Liver (tissue), 8 donors: ENCODE measurements at regions not wholly inside any gene's neighbourhood (a gene's known extent, or its start where the extent isn't known, plus 50 kb on each side); places are given as distances from the start of the nearest gene placed in this dataset.

Source experiments
- DNase-seq: peaks from one replicate; pipeline ENCODE4 v3.0.0-alpha.2; 2017; ENCODE audit warnings: low spot score
- H3K27ac ChIP-seq, 2 donors: one replicate each; pipeline ENCODE4 v1.7.0; 2013; ENCODE audit warnings: inconsistent platforms in 2 of 2, low read length in 2 of 2, control low read depth in 1 of 2, low read depth in 1 of 2, mild to moderate bottlenecking in 1 of 2
- H3K27me3 ChIP-seq, 4 donors: one replicate each; pipeline versions ENCODE4 v1.6.1 to v1.7.0; 2013; ENCODE audit warnings: low read length in 3 of 4, inconsistent platforms in 1 of 4, mild to moderate bottlenecking in 1 of 4, moderate library complexity in 1 of 4; ENCODE audit not compliant: control insufficient read depth in 4 of 4, insufficient read depth in 4 of 4
- H3K36me3 ChIP-seq, 4 donors: one replicate each; pipeline versions ENCODE4 v1.6.1 to v1.7.0; 2013; ENCODE audit warnings: low read length in 3 of 4, mild to moderate bottlenecking in 3 of 4, low read depth in 1 of 4, moderate library complexity in 1 of 4; ENCODE audit not compliant: control insufficient read depth in 4 of 4, insufficient read depth in 3 of 4
- H3K4me1 ChIP-seq, 4 donors: one replicate each; pipeline versions ENCODE4 v1.6.1 to v1.7.0; 2013; ENCODE audit warnings: low read length in 3 of 4, mild to moderate bottlenecking in 3 of 4, moderate library complexity in 1 of 4; ENCODE audit not compliant: control insufficient read depth in 4 of 4, insufficient read depth in 4 of 4
- H3K4me3 ChIP-seq, 3 donors: one replicate each; pipeline versions ENCODE4 v1.6.1 to v1.7.0; 2013; ENCODE audit warnings: low read length in 3 of 3, control low read depth in 1 of 3, low read depth in 1 of 3, mild to moderate bottlenecking in 1 of 3
- H3K9ac ChIP-seq, 2 donors: one replicate each; pipeline ENCODE4 v1.7.0; 2013; ENCODE audit warnings: low read length in 2 of 2, mild to moderate bottlenecking in 2 of 2, moderate library complexity in 2 of 2, control low read depth in 1 of 2, low read depth in 1 of 2
- H3K9me3 ChIP-seq, 4 donors: one replicate each; pipeline versions ENCODE4 v1.6.1 to v1.7.0; 2013; ENCODE audit warnings: low read length in 3 of 4; ENCODE audit not compliant: control insufficient read depth in 4 of 4
- EGR1 ChIP-seq, 2 donors: IDR thresholded peaks; 2 replicates each; pipeline ENCODE4 v1.6.1; 2016 to 2018; ENCODE audit warnings: antibody characterized with exemption in 2 of 2, low read depth in 2 of 2
- FOXA1 ChIP-seq: IDR thresholded peaks from 2 replicates; pipeline ENCODE4 v1.6.1; 2016; ENCODE audit warnings: antibody characterized with exemption
- FOXA2 ChIP-seq: IDR thresholded peaks from 2 replicates; pipeline ENCODE4 v1.6.1; 2016; ENCODE audit warnings: antibody characterized with exemption
- GABPA ChIP-seq, 2 donors: IDR thresholded peaks in 1 of 2; conservative IDR thresholded peaks in 1 of 2; 2 replicates each; pipeline ENCODE4 v1.6.1; 2016; ENCODE audit warnings: antibody characterized with exemption in 2 of 2, mild to moderate bottlenecking in 1 of 2, moderate library complexity in 1 of 2
- HNF4A ChIP-seq, 2 donors: conservative IDR thresholded peaks; 2 replicates each; pipeline ENCODE4 v1.6.1; 2016; ENCODE audit warnings: antibody characterized with exemption in 2 of 2, mild to moderate bottlenecking in 2 of 2
- HNF4G ChIP-seq: IDR thresholded peaks from 2 replicates; pipeline ENCODE4 v1.6.1; 2016; ENCODE audit warnings: antibody characterized with exemption
- NR2F2 ChIP-seq: IDR thresholded peaks from 2 replicates; pipeline ENCODE4 v1.6.1; 2016; ENCODE audit warnings: antibody characterized with exemption
- RAD21 ChIP-seq, 2 donors: IDR thresholded peaks; 2 replicates each; pipeline ENCODE4 v1.6.1; 2016; ENCODE audit warnings: antibody characterized with exemption in 2 of 2, mild to moderate bottlenecking in 2 of 2
- RXRA ChIP-seq, 2 donors: IDR thresholded peaks; 2 replicates each; pipeline ENCODE4 v1.6.1; 2017 to 2018; ENCODE audit warnings: antibody characterized with exemption in 2 of 2, mild to moderate bottlenecking in 1 of 2
- SP1 ChIP-seq: IDR thresholded peaks from 2 replicates; pipeline ENCODE4 v1.6.1; 2018; ENCODE audit warnings: antibody characterized with exemption, mild to moderate bottlenecking
- TAF1 ChIP-seq: conservative IDR thresholded peaks from 2 replicates; pipeline ENCODE4 v1.6.1; 2016; ENCODE audit warnings: antibody characterized with exemption, mild to moderate bottlenecking
- YY1 ChIP-seq: IDR thresholded peaks from 2 replicates; pipeline ENCODE4 v1.6.1; 2016; ENCODE audit warnings: antibody characterized with exemption, mild to moderate bottlenecking
- WGBS: extraction: QIAGEN DNeasy Blood & Tissue Kit; methylation state at CpG from one replicate; pipeline ENCODE4 v1.1.7; 2013; 5-methylcytosine and 5-hydroxymethylcytosine counted together
- TF ChIP-seq, protein P1 (sequence below): IDR thresholded peaks from 2 replicates; pipeline ENCODE4 v1.6.1; 2016; ENCODE audit warnings: antibody characterized with exemption
- TF ChIP-seq, protein P2 (sequence below): IDR thresholded peaks from 2 replicates; pipeline ENCODE4 v1.6.1; 2016; ENCODE audit warnings: antibody characterized with exemption
- TF ChIP-seq, protein P3 (sequence below): fragments of 150-350 bp; IDR thresholded peaks from 2 replicates; pipeline ENCODE4 v1.5.1; 2017; ENCODE audit warnings: improper control_type of control experiment, low read depth, low read length; ENCODE audit not compliant: missing input control
- TF ChIP-seq, protein P4 (sequence below): IDR thresholded peaks from 2 replicates; pipeline ENCODE4 v1.6.1; 2016; ENCODE audit warnings: antibody characterized with exemption, mild to moderate bottlenecking
- donor health status: healthy.
- donor health status: healthy.
- donor health status: healthy.
- donor health status: healthy.
- donor health status: healthy.

DNA sequence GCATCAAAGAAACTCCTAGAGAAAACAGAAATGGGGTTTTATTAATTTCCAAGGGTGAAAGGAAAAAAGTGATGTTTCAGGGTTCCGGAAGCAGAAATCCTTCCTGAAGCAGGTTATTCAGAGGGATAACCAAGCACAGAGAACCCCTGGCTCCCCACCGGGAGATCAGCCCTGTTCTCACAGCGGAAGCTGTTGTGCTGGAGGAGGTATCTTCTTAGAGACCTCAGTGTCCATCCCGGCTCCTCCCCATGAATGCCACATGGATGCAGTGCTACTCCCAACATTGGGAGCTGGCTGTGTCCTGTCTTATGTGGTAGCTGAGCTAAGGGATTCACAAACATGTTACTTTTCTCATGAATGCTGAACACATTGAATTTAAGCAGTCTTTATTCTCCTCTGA, 80.9 kb upstream of the IRX2 start (continued):
- TF ChIP-seq HNF4G (no peak), SP1 (no peak), RAD21 (IDR thresholded peaks at IDR 0.05) (no peak)
- TF ChIP-seq, protein P1, sequence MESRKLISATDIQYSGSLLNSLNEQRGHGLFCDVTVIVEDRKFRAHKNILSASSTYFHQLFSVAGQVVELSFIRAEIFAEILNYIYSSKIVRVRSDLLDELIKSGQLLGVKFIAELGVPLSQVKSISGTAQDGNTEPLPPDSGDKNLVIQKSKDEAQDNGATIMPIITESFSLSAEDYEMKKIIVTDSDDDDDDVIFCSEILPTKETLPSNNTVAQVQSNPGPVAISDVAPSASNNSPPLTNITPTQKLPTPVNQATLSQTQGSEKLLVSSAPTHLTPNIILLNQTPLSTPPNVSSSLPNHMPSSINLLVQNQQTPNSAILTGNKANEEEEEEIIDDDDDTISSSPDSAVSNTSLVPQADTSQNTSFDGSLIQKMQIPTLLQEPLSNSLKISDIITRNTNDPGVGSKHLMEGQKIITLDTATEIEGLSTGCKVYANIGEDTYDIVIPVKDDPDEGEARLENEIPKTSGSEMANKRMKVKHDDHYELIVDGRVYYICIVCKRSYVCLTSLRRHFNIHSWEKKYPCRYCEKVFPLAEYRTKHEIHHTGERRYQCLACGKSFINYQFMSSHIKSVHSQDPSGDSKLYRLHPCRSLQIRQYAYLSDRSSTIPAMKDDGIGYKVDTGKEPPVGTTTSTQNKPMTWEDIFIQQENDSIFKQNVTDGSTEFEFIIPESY: no peak
- TF ChIP-seq, protein P2, sequence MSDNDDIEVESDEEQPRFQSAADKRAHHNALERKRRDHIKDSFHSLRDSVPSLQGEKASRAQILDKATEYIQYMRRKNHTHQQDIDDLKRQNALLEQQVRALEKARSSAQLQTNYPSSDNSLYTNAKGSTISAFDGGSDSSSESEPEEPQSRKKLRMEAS: no peak

DNA sequence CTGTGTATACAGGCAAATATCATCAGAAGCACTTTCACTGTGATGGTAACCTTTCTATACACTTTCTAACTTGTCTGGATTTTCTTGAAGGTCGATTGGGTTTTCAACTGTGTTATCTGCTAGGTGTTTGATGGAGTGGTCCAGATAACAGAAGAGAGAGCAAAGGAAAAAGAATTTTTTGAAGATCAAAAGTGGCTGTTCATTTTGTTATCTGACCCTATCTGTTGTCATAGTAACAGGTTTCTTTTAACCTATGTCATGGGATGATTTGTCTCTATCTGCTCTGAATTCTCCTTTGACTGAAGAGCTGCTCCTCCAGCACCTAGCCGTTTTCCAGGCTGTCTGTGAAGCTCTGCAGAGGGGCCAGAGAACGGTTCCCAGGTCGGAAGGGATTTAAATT, 77.8 kb upstream of the IRX2 start:
- DNase-seq: no peak
- TF ChIP-seq, protein P3, sequence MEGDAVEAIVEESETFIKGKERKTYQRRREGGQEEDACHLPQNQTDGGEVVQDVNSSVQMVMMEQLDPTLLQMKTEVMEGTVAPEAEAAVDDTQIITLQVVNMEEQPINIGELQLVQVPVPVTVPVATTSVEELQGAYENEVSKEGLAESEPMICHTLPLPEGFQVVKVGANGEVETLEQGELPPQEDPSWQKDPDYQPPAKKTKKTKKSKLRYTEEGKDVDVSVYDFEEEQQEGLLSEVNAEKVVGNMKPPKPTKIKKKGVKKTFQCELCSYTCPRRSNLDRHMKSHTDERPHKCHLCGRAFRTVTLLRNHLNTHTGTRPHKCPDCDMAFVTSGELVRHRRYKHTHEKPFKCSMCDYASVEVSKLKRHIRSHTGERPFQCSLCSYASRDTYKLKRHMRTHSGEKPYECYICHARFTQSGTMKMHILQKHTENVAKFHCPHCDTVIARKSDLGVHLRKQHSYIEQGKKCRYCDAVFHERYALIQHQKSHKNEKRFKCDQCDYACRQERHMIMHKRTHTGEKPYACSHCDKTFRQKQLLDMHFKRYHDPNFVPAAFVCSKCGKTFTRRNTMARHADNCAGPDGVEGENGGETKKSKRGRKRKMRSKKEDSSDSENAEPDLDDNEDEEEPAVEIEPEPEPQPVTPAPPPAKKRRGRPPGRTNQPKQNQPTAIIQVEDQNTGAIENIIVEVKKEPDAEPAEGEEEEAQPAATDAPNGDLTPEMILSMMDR: no peak
- TF ChIP-seq SP1 (no peak), RAD21 (IDR thresholded peaks at IDR 0.05) (no peak), TAF1 (no peak), NR2F2 (no peak), HNF4A (conservative IDR thresholded peaks at IDR 0.05) (no peak), FOXA2 (no peak), HNF4G (no peak), GABPA (IDR thresholded peaks at IDR 0.05 in 1 of 2, conservative IDR thresholded peaks at IDR 0.05 in 1 of 2) (no peak), FOXA1 (no peak), RXRA (IDR thresholded peaks at IDR 0.05) (no peak), EGR1 (IDR thresholded peaks at IDR 0.05; ENCODE audit: low read depth in 2 of 2) (no peak), YY1 (no peak)
- TF ChIP-seq, protein P4, sequence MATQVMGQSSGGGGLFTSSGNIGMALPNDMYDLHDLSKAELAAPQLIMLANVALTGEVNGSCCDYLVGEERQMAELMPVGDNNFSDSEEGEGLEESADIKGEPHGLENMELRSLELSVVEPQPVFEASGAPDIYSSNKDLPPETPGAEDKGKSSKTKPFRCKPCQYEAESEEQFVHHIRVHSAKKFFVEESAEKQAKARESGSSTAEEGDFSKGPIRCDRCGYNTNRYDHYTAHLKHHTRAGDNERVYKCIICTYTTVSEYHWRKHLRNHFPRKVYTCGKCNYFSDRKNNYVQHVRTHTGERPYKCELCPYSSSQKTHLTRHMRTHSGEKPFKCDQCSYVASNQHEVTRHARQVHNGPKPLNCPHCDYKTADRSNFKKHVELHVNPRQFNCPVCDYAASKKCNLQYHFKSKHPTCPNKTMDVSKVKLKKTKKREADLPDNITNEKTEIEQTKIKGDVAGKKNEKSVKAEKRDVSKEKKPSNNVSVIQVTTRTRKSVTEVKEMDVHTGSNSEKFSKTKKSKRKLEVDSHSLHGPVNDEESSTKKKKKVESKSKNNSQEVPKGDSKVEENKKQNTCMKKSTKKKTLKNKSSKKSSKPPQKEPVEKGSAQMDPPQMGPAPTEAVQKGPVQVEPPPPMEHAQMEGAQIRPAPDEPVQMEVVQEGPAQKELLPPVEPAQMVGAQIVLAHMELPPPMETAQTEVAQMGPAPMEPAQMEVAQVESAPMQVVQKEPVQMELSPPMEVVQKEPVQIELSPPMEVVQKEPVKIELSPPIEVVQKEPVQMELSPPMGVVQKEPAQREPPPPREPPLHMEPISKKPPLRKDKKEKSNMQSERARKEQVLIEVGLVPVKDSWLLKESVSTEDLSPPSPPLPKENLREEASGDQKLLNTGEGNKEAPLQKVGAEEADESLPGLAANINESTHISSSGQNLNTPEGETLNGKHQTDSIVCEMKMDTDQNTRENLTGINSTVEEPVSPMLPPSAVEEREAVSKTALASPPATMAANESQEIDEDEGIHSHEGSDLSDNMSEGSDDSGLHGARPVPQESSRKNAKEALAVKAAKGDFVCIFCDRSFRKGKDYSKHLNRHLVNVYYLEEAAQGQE: no peak
- TF ChIP-seq, protein P2: no peak
- TF ChIP-seq, protein P1: no peak
- H3K9ac ChIP-seq: no peak overlapping the region
- 21% methylated on average over 4 of the region's 4 CpGs for WGBS
- no peak overlapping the region for H3K4me3 ChIP-seq
- no peaks in the 10 kb centered on the region for H3K4me1 ChIP-seq
- no peaks in the 10 kb centered on the region for H3K36me3 ChIP-seq
- H3K9me3 ChIP-seq: peaks cover 0 to 6% (median 0%) of the 10 kb centered on the region in 4 donors
- peaks cover 0 to 4% (median 0%) of the 10 kb centered on the region in 4 donors for H3K27me3 ChIP-seq
- no peak overlapping the region for H3K27ac ChIP-seq
